ENCODE measurements at regions not wholly inside any gene's neighbourhood (a gene's known extent, or its start where the extent isn't known, plus 50 kb on each side); places are given as distances from the start of the nearest gene placed in this dataset.
"Not testable (repeated sequence)": the region's sequence is repeated elsewhere in the genome, so short reads cannot be mapped to it uniquely, and the experiment has no call there.

- no peak overlapping the region for H3K4me3 ChIP-seq (ENCODE audit: low read depth, low read length)
- TF ChIP-seq, protein P1, sequence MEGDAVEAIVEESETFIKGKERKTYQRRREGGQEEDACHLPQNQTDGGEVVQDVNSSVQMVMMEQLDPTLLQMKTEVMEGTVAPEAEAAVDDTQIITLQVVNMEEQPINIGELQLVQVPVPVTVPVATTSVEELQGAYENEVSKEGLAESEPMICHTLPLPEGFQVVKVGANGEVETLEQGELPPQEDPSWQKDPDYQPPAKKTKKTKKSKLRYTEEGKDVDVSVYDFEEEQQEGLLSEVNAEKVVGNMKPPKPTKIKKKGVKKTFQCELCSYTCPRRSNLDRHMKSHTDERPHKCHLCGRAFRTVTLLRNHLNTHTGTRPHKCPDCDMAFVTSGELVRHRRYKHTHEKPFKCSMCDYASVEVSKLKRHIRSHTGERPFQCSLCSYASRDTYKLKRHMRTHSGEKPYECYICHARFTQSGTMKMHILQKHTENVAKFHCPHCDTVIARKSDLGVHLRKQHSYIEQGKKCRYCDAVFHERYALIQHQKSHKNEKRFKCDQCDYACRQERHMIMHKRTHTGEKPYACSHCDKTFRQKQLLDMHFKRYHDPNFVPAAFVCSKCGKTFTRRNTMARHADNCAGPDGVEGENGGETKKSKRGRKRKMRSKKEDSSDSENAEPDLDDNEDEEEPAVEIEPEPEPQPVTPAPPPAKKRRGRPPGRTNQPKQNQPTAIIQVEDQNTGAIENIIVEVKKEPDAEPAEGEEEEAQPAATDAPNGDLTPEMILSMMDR (IDR thresholded peaks at IDR 0.05; ENCODE audit: low read depth, low read length): no peak
- no peak overlapping the region for H3K27ac ChIP-seq
- DNase-seq: no peak
- H3K36me3 ChIP-seq: no peaks in the 10 kb centered on the region
- no peaks in the 10 kb centered on the region for H3K9me3 ChIP-seq (ENCODE audit: severe bottlenecking)
- H3K27me3 ChIP-seq (ENCODE audit: insufficient read depth, low read depth, severe bottlenecking): no peaks in the 10 kb centered on the region
These were observed 376.9 kb upstream of the NRG3 start for GRCh38 chr10:81498011-81498551.

DNA sequence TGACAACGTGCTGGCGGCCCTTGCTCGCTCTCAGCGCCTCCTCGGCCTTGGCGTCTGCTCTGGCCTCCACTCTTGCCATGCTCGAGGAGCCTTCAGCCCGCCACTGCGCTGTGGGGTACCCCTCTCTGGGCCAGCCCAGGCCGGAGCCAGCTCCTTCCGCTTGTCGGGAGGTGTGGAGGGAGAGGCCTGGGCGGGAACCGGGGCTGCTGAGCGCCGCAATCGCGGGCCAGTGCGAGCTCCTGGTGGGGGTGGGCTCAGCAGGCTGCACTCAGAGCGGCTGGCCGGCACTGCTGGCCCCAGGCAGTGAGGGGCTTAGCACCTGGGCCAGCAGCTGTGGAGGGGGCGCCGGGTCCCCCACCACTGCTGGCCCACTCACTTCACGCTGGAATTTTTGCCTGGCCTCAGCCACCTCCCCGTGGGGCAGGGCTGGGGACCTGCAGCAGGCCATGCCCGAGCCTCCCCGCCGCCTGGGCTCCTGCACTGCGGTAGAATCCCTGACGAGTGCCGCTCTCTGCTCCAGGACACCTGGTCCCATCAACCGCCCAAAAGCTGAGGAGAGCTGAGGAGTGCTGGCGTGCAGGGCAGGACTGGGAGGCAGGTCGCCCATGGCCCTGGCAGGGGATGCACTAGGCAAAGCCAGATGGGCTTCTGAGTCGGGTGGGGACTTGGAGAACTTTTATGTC lies 372.2 kb upstream of the NRG3 start:
- no peaks in the 10 kb centered on the region for H3K9me3 ChIP-seq (ENCODE audit: severe bottlenecking)
- no peak overlapping the region for H3K27ac ChIP-seq
- no peak for DNase-seq
- no peaks in the 10 kb centered on the region for H3K27me3 ChIP-seq (ENCODE audit: insufficient read depth, low read depth, severe bottlenecking)
- no peak overlapping the region for H3K4me3 ChIP-seq (ENCODE audit: low read depth, low read length)
- TF ChIP-seq, protein P1 (IDR thresholded peaks at IDR 0.05; ENCODE audit: low read depth, low read length): no peak
- no peaks in the 10 kb centered on the region for H3K36me3 ChIP-seq

DNA sequence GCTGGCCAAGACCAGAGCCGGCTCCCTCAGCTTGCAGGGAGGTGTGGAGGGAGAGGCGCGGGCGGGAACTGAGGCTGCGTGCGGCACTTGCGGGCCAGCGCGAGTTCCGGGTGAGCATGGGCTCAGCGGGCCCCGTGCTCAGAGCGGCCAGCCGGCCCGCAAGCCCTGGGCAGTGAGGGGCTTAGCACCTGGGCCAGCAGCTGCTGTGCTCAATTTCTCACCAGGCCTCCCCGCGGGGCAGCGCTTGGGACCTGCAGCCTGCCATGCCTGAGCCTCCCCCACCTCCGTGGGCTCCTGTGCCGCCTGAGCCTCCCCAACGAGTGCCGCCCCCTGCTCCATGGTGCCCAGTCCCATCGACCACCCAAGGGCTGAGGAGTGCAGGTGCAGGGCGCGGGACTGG lies 369.2 kb upstream of the NRG3 start:
- not testable (repeated sequence) for H3K4me3 ChIP-seq (ENCODE audit: low read depth, low read length); H3K27me3 ChIP-seq (ENCODE audit: insufficient read depth, low read depth, severe bottlenecking); H3K9me3 ChIP-seq (ENCODE audit: severe bottlenecking); H3K36me3 ChIP-seq; H3K27ac ChIP-seq; DNase-seq

- Histone ChIP-seq H3K27ac (no peak overlapping the region), H3K36me3 (no peaks in the 10 kb centered on the region), H3K9me3 (ENCODE audit: severe bottlenecking) (no peaks in the 10 kb centered on the region), H3K4me3 (ENCODE audit: low read depth, low read length) (no peak overlapping the region), H3K27me3 (ENCODE audit: insufficient read depth, low read depth, severe bottlenecking) (no peaks in the 10 kb centered on the region)
- no peak for DNase-seq
- TF ChIP-seq, protein P1 (IDR thresholded peaks at IDR 0.05; ENCODE audit: low read depth, low read length): no peak
These were observed 360.2 kb upstream of the NRG3 start for GRCh38 chr10:81514811-81515210.

GRCh38 chr10:81520688-81521087 lies 354.3 kb upstream of the NRG3 start:
- H3K27ac ChIP-seq: no peak overlapping the region
- no peak overlapping the region for H3K4me3 ChIP-seq (ENCODE audit: low read depth, low read length)
- TF ChIP-seq, protein P1 (IDR thresholded peaks at IDR 0.05; ENCODE audit: low read depth, low read length): no peak
- no peaks in the 10 kb centered on the region for H3K9me3 ChIP-seq (ENCODE audit: severe bottlenecking)
- no peak for DNase-seq
- no peaks in the 10 kb centered on the region for H3K36me3 ChIP-seq
- no peaks in the 10 kb centered on the region for H3K27me3 ChIP-seq (ENCODE audit: insufficient read depth, low read depth, severe bottlenecking)

GRCh38 chr10:81524467-81524866 lies 350.5 kb upstream of the NRG3 start:
- Histone ChIP-seq H3K27me3 (ENCODE audit: insufficient read depth, low read depth, severe bottlenecking) (no peaks in the 10 kb centered on the region), H3K4me3 (ENCODE audit: low read depth, low read length) (no peak overlapping the region), H3K36me3 (no peaks in the 10 kb centered on the region), H3K9me3 (ENCODE audit: severe bottlenecking) (peaks cover 3% of the 10 kb centered on the region), H3K27ac (no peak overlapping the region)
- TF ChIP-seq, protein P1 (IDR thresholded peaks at IDR 0.05; ENCODE audit: low read depth, low read length): no peak
- DNase-seq: no peak
